Retinal pigment epithelial cell (primary cell): ENCODE measurements at regions not wholly inside any gene's neighbourhood (a gene's known extent, or its start where the extent isn't known, plus 50 kb on each side); places are given as distances from the start of the nearest gene placed in this dataset.

ENCODE experiments used
- DNase-seq: peaks from one replicate; pipeline ENCODE4 v3.0.0-alpha.2; 2010; ENCODE audit warnings: low read depth
- H3K4me3 ChIP-seq: 2 replicates; pipeline ENCODE4 v1.5.1; 2011; ENCODE audit warnings: mild to moderate bottlenecking, low read length, control low read depth, moderate library complexity
- TF ChIP-seq, protein P1 (sequence below): conservative IDR thresholded peaks from 2 replicates; pipeline ENCODE4 v1.5.1; 2011; ENCODE audit warnings: low read depth, low read length, control low read depth, inconsistent platforms

DNA sequence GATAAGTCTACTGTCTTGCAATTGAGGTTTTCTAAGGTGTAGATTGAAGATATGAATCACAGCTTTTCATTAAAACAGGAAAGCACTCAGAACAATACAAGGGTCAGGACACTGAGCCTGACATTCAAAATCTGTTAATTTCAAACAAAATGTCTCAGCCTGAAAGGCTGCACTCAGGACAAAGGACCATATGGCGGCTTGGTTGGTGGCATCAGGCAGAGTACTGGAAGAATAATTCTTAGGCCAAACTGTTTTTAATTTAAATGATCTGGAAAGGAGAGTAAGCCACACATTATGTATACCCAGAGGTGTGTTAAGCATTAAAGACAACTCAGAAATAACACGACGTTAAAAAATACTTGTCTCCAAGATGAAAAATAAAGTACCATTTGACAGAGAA lies 85.9 kb downstream of the SKA1 start:
- DNase-seq: no peak
- TF ChIP-seq, protein P1, sequence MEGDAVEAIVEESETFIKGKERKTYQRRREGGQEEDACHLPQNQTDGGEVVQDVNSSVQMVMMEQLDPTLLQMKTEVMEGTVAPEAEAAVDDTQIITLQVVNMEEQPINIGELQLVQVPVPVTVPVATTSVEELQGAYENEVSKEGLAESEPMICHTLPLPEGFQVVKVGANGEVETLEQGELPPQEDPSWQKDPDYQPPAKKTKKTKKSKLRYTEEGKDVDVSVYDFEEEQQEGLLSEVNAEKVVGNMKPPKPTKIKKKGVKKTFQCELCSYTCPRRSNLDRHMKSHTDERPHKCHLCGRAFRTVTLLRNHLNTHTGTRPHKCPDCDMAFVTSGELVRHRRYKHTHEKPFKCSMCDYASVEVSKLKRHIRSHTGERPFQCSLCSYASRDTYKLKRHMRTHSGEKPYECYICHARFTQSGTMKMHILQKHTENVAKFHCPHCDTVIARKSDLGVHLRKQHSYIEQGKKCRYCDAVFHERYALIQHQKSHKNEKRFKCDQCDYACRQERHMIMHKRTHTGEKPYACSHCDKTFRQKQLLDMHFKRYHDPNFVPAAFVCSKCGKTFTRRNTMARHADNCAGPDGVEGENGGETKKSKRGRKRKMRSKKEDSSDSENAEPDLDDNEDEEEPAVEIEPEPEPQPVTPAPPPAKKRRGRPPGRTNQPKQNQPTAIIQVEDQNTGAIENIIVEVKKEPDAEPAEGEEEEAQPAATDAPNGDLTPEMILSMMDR: no peak
- no peak overlapping the region for H3K4me3 ChIP-seq

DNA sequence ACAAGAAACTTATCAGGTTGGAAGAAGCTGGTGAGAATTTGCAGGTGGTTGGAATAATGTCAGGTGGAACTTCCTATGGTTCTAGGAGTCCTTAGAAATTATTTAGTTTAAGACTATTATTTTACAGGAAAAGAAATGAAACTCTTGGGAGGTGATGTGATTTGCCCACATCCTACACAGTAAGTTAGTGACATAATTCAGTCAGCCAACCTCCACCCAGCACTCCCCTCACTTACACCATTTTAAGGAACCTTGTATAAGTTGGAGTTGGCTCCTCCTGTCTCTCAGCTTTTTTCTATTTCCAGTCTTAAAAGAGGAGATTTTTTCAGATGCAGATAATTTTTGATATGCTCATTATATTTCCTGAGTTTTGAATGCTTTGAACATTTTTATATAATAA lies 86.4 kb downstream of the SKA1 start:
- DNase-seq: no peak
- TF ChIP-seq, protein P1: no peak
- H3K4me3 ChIP-seq: no peak overlapping the region

DNA sequence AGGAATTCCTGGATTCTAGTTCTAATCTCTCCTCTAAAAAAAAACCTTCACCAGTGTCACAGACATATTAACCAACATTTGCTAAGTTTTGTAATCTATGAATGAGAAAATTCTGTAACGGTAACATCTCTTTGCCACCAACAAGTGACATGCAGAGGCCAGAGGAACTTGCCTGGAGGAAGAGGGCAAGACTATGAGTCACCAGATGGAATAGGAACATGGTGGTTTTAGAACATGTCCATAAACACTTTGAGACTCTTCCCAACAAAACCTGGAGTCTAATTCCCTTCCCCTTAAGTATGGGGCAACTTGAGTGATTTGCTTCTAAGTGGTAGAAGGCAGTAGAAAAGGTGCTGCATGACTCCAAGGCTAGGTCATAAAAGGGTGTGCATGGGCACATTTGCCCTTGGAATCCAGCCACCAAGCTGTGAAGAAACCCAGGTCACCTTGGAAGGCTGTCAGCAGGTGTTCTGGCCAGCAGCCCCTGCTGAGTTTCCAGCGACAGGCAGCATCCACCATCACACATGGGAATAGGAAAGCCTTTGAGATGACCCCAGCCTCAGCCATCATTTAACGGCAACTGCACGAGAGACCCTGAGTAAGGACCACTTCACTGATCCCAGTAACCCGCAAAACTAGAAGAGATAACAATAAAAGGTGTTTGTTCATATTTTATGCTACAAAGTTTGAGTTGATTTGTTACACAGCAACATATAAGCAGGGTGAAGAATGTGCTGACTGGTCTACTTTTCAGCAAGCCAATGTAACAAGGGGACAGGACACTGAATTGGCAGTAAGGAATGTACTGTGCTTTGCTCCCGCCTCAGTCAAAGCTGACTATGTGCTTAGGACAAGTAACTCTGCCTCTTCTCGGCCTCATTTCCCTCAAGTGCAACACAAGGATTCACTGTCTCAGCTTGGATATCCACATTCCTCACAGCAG lies 90.6 kb downstream of the SKA1 start:
- TF ChIP-seq, protein P1: no peak
- H3K4me3 ChIP-seq: no peak overlapping the region
- DNase-seq: no peak

DNA sequence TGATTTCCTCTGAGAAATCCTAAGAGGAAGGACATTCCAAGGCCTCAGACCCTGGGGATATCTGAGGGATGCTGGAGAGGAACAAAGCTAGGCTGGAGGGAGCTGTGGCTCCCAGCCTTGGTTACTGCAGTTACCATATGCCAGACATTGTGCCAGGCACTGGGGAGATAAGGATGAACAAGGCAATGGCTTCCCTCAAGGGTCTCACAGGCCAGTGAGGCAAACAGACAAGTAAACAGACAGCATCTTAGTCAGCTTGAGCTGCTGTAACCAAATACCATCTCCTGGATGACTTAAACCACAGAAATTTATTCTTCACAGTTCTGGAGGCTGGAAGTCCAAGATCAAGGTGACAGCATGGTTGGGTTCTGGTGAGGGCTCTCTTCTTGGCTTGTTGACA lies 91.8 kb downstream of the SKA1 start:
- TF ChIP-seq, protein P1: no peak
- DNase-seq: no peak
- H3K4me3 ChIP-seq: no peak overlapping the region

DNA sequence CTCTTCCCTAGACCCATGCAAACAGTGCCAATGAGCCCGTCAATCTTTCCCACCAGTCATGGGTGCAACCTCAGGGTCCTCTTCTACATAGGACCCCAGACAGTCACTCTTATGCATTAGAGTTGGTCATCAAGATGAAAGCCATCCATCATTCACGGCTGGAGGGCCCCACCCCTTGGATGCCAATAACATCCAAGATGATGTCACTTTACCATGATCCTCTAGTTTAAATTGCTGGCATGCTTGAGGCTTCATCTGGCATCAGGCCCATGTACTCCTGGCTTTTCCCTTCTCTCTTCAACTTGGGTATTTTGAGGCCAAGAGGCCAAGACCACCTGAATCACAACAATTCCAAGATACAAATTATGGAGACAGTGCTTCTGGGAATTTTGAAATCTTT lies 91.1 kb upstream of the MAPK4 start:
- DNase-seq: no peak
- TF ChIP-seq, protein P1: no peak

DNA sequence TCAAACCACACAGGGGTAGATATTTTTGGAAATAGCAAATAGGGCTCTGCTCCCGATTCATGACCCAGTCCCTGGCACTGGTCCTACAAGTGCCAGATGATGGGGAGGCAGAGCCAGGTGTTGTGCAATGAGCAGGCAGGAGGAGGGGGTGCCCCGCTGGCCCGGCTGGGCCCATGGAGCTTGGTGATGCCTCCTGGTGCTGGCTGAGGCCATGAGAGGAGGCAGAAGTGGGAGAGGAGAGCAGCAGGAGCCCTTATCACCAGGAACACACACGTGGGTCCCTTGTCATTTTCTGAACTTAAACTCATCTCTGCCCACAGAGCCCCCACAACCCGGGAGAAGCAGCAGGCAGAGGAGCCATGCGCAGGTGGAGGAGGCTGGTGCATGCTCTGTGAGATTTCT lies 90.5 kb upstream of the MAPK4 start:
- TF ChIP-seq, protein P1: no peak
- DNase-seq: no peak
- no peak overlapping the region for H3K4me3 ChIP-seq

More for the DNA sequence above, 91.1 kb upstream of the MAPK4 start:
- no peak overlapping the region for H3K4me3 ChIP-seq

DNA sequence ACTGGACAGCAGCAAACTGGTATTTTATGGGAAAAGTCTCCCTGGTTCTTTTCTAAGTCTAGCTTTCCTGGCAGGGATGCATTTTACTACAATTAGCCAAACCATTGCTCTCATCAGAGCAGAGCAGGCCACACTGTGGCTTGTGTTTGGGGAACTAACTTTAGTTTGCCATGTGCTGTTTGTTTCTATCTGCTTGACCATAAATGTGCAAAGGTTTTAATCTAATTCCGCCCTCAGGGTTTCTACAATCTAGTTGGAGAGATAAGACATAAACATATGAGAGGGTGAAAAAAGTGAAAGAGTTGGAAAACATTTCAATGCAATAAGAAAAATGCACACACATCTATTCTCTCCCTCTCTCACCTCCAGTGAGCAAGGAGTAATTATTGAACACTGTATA lies 86.9 kb upstream of the MAPK4 start:
- no peak for DNase-seq
- TF ChIP-seq, protein P1: no peak
- no peak overlapping the region for H3K4me3 ChIP-seq
